Left ventricle myocardium superior (tissue), 1 donor: ENCODE measurements at regions not wholly inside any gene's neighbourhood (a gene's known extent, or its start where the extent isn't known, plus 50 kb on each side); places are given as distances from the start of the nearest gene placed in this dataset.

Source experiments
- ATAC-seq: fragments of 200-7000 bp; cut with Tn5 transposase; one replicate; pipeline ENCODE4 v1.9.1; 2020; ENCODE audit warnings: mild to moderate bottlenecking, moderate library complexity
- DNase-seq: peaks from one replicate; pipeline ENCODE4 v3.0.0-alpha.2; 2020
- intact Hi-C: fragments of 100-400 bp; cut with micrococcal nuclease; formaldehyde crosslinking; loops from one replicate; pipeline ENCODE4 v1.11.0; 2022
- donor health status: DM: no; HTN: yes; CAD: no; lungs with severe emphysema.

GRCh38 chr1:208644401-208645160 is 400.4 kb upstream of the PLXNA2 start:
- ATAC-seq: no peak
- no peak for DNase-seq
- intact Hi-C loops: no loop called here

- ATAC-seq (no peak), DNase-seq (no peak)
- intact Hi-C loops: no loop called here
These were observed 402.2 kb upstream of the PLXNA2 start for GRCh38 chr1:208646431-208646830.

GRCh38 chr1:208648146-208648545 is 404.0 kb upstream of the PLXNA2 start:
- DNase-seq: no peak
- no peak for ATAC-seq
- intact Hi-C loops: no loop called here

DNA sequence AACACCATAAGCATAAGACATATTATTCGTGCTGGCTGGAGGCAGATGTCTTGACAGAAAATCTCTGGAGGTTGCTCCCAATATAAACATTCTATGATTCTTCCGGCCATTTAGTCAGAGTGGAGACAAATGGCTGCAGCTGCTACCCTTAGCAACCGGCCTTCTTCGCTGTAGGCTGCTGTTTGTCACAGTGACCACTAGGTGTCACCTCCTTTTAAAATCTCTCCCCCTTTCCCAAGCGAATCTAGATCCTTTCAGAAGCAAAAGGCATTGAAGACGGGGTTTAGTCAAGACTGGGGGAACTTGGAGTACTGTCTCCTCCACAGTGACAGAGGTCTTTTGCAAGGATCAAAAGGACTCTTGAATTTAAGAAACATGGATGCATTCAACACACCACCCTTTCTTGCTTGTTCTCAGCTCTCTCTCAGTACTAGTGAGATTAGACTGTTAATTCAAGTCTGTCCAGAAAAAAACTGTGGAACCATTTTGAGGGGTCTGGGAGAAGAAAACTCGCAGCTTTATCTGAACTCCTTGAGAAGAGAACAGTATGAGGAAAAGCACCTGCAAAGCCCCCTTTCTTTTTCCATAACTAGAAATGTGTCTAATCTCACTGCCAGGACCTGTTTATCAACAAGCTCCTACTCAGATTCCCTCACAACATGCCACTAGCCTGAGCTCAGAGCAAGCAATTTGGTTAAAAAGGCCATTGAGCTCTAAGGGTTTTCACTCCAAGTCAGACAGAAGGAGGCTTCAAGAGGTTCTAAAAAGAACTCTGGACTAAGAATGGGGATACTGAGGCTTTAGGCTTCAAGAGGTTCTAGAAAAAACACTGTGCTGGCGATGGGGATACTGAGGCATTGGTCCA is 408.3 kb upstream of the PLXNA2 start:
- peak; percentile 82 for ATAC-seq
- no peak for DNase-seq
- intact Hi-C loops: no loop called here

DNA sequence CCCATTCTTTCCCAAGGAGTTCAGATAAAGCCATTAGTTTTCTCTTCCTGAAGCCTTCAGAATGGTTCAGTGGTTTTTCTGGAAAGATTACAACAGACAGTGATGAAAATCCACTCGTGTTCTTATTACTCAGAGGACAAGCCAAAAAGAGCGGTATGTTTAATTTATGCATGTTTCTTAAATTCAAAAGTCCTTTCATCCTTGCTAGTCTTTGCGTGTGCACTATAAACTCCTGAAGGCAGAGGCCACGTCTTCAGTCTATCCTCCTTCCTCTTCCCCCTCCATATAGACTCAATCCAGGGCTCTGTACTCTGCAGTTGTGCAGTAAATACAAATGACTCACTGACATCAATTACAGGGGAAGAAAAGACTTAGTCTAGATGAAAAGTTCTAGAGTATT is 409.2 kb upstream of the PLXNA2 start:
- DNase-seq (no peak), ATAC-seq (no peak)
- intact Hi-C loops: no loop called here

GRCh38 chr1:208654241-208654640 is 410.1 kb upstream of the PLXNA2 start:
- ATAC-seq (no peak), DNase-seq (no peak)
- intact Hi-C loops: no loop called here

DNA sequence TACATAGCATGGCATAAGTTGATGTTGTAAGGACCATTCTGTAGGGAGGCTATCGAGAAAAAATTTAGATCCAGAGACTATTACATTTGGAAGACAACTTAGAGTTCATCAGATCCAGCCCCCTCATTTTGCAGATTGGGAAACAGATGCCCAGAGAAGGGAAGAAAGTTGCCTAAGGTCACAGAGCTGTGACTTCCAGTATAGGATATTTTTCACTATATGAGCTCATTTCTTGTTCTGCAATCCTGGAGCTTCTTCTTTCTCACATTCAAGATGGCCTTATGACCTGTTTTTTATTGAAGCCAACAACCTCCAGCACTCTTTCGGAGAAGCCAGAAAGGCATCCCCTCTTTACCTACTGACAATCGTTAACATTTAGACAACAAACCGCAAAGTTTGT is 421.8 kb upstream of the PLXNA2 start:
- intact Hi-C loops: no loop called here
- no peak for ATAC-seq
- DNase-seq: no peak

DNA sequence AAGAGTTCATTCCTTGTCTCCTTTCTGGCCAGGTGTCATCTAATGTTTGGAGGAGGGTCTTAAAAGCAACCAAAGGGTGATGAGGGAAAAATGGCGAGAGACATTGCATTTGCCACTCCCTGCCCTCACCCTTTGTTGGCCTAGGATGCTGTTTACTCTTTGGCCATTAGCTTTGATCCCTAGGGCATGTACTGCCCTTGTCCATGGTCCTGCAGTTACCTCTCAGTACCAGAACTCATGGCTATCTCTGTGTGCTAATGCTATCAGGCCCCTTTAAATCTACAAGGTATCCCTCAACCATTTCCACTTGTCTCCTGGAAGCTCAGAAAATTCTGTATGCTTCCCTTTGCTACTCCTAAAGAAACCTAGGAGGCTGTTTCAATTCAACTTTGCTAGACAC is 424.8 kb upstream of the PLXNA2 start:
- DNase-seq (no peak), ATAC-seq (no peak)
- intact Hi-C loops: no loop called here

GRCh38 chr1:208670778-208671177 is 426.6 kb upstream of the PLXNA2 start:
- intact Hi-C loops: no loop called here
- ATAC-seq (no peak), DNase-seq (no peak)

DNA sequence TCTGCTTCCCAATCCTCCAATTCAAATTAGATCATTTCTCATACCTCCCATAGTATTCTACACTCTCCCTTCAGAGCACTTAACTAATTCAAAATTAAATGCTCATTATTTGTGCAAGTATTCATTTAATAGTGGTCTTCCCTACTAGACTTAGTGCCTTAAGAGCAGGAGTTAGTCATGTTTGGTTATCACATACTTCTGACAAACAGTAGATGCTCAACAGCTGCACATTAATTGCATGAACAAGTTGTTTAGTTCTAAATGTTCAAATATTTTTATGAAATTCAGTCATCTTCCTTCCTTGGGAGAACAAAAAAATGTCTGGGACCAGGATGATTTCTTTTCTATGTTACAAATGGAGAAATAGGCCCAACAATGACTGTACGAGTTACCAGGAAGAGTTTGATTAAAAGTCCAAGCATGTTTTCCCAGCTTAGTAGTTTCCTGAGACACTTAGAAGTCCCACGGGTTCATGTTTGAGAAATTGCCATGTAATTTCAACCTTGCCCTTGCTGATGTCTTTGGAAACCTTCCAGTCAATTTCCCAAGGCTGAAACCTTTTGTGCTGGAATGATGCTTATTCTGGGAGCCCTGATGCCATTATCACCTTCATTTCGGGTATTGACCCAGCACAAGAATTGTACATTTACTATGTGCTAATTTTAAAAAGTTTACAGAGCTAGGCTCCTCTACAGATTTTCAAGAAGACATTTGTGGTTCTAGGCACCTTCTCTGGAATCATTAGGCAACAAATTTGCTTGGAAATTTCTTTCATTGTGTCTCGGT is 437.9 kb upstream of the PLXNA2 start:
- DNase-seq: no peak
- intact Hi-C loops: no loop called here
- peak; percentile 82 for ATAC-seq

DNA sequence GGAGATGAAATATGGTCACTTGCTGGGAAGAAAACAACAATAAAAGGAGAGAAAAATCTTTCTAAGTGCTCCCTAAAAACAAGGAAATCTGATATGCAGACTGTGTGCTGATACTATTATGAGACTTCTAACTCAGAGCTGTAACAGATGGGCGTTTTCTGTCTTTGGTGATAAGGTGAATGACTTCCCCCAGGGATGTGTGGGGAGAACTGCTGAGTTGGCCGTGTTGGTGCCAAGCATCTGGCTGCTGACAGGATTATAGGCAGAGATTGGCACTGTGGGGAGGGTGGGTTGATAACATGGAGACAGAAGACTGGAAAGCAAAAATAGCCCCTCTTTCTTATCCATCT is 438.5 kb upstream of the PLXNA2 start:
- DNase-seq (no peak), ATAC-seq (peak; percentile 63)
- intact Hi-C loops: no loop called here

DNA sequence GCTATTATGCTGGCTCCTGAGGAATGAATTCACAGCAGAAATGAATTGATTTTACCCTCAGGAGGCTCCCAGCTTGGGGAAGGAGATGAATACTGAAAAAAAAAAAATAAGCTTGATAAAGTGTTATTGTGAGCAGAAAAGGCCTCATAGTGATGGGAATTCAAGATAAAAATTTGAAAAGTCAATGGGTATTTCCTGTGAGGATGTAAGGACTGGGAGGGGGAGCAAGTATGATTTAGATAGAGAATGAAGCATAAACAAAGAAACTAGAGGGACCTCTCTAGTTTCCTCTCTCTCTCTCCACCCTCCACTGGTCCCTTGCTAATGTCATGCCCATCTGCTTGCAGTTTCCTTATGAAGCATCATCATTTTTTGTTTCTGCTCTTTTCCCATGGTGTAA is 439.0 kb upstream of the PLXNA2 start:
- DNase-seq: no peak
- ATAC-seq: no peak
- intact Hi-C loops: no loop called here

- ATAC-seq: no peak
- intact Hi-C loops: no loop called here
- DNase-seq: no peak
These were observed 440.0 kb upstream of the PLXNA2 start for GRCh38 chr1:208684192-208684591.

- intact Hi-C loops: no loop called here
These were observed 442.4 kb upstream of the PLXNA2 start for GRCh38 chr1:208686592-208686991.

DNA sequence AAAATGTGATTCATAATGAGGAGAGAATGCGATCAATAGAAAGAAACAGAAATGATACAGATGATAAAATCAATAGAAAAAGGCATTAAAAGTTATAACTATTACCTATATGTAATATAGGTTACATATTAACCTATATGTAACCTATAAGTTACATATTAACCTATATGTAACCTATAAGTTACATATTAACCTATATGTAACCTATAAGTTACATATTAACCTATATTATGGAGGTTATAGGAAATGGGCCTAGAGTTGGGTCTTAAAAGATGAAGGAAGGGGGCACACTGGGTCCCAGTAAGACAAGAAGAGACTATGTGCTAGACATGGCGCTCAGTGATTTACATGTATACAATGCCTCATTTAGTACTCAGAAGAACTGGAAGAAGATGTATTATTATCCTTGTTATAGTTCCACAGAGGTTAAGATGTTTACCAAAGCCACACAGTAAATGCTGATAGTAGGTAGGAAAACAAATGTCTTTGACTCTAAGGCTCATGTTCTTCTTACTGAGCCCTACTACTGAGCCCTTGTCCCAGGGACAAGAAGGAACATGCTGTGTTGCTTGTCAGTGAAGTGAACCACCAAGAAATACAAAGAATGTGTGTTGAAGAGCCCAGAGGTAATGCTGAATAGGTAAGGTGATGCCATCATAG is 444.6 kb upstream of the PLXNA2 start:
- ATAC-seq: no peak
- no peak for DNase-seq
- intact Hi-C loops: no loop called here

More at GRCh38 chr1:208686592-208686991, 442.4 kb upstream of the PLXNA2 start:
- ATAC-seq (no peak), DNase-seq (no peak)

- ATAC-seq: no peak
- DNase-seq: no peak
- intact Hi-C loops: no loop called here
These were observed 446.8 kb upstream of the PLXNA2 start for GRCh38 chr1:208691012-208691411.

DNA sequence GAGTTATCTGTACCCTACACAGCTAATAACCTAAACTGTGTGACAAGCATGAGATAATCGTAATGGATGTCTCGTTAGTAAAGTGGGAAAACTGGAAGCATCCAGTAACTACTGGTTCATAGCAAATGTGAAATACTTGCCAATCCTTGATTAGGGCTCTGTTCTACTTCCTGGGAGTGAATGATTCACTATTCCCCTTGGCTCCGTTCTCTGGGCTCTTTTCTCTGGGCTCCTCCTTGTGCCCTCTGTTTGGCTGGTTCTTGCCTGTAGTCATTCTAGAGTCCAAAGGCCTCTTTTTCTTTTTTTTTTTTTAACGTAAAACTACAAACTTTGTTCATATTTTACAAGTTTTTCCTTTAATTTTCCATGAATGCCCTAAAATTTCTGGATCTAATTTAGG is 465.8 kb upstream of the PLXNA2 start:
- DNase-seq (no peak), ATAC-seq (no peak)
- intact Hi-C loops: no loop called here

- ATAC-seq (no peak), DNase-seq (no peak)
- intact Hi-C loops: no loop called here
These were observed 470.1 kb upstream of the PLXNA2 start for GRCh38 chr1:208714323-208714722.

- ATAC-seq: no peak
- DNase-seq: no peak
- intact Hi-C loops: no loop called here
These were observed 473.3 kb upstream of the PLXNA2 start for GRCh38 chr1:208717525-208717924.

DNA sequence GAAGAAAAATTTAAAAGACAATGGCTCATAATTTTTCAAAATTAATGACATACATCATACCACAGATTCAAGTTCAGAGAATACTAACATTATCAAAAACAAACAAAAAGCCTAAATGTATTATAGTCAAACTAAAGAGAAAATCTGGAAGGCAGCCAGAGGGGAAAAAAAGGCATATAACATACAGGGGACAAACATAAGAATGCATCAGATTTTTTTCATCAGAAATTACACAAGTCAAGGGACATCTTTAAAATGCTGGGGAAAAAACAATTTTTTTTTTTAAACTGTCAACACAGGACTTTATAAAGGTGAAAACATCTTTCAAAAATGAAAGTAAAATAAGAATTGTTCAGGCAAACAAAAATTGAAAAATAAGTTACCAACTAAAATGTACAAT is 478.4 kb upstream of the PLXNA2 start:
- intact Hi-C loops: no loop called here
- ATAC-seq: no peak
- no peak for DNase-seq
